NCI-H1436 (cell line): ENCODE measurements at regions not wholly inside any gene's neighbourhood (a gene's known extent, or its start where the extent isn't known, plus 50 kb on each side); places are given as distances from the start of the nearest gene placed in this dataset.

ENCODE experiments used
- DNase-seq: peaks from one replicate; lab custom pipeline; 2025; lab: John Stamatoyannopoulos, UW

- DNase-seq: no peak
Observed at GRCh38 chr2:67340133-67341011, 56.8 kb upstream of the ETAA1 start.

GRCh38 chr2:67341012-67341318 is 56.2 kb upstream of the ETAA1 start:
- DNase-seq: no peak

- no peak for DNase-seq
Observed at GRCh38 chr2:67341336-67341735, 55.8 kb upstream of the ETAA1 start.

- DNase-seq: no peak
Observed at GRCh38 chr2:67342394-67342793, 54.7 kb upstream of the ETAA1 start.

GRCh38 chr2:67346718-67347407 is 50.3 kb upstream of the ETAA1 start:
- DNase-seq: no peak
